Vagina (tissue), 2 donors: ENCODE measurements at regions not wholly inside any gene's neighbourhood (a gene's known extent, or its start where the extent isn't known, plus 50 kb on each side); places are given as distances from the start of the nearest gene placed in this dataset.

Experiments
- DNase-seq, 2 donors: peaks; one replicate each; pipeline ENCODE4 v3.0.0-alpha.2; 2017; ENCODE audit errors: extremely low spot score in 2 of 2
- H3K27ac ChIP-seq: fragments of 200-600 bp; sonication (generic); one replicate; pipeline ENCODE4 v1.5.1; 2019
- H3K27me3 ChIP-seq: fragments of 200-600 bp; sonication (generic); one replicate; pipeline ENCODE4 v1.5.1; 2019
- H3K36me3 ChIP-seq, 2 donors: fragments of 200-600 bp; sonication (generic); one replicate each; pipeline ENCODE4 v1.5.1; 2017 to 2019
- H3K4me1 ChIP-seq: fragments of 200-600 bp; sonication (generic); one replicate; pipeline ENCODE4 v1.5.1; 2019
- H3K4me3 ChIP-seq, 2 donors: fragments of 200-600 bp; sonication (generic); 1 replicate in 1 of 2; 2 replicates in 1 of 2; pipeline ENCODE4 v1.5.1; 2016 to 2019
- H3K9me3 ChIP-seq: fragments of 200-600 bp; sonication (generic); one replicate; pipeline ENCODE4 v1.5.1; 2019
- CTCF ChIP-seq, 3 experiments: fragments of 450-650 bp in 2 of 3; fragments of 200-600 bp in 1 of 3; sonication (generic) in 1 of 3; IDR thresholded peaks; one replicate each; pipeline ENCODE4 v1.5.1; 2017 to 2019; ENCODE audit warnings: antibody characterized with exemption in 3 of 3, mild to moderate bottlenecking in 2 of 3, moderate library complexity in 2 of 3
- POLR2A ChIP-seq, 2 donors: fragments of 450-650 bp; IDR thresholded peaks; one replicate each; pipeline ENCODE4 v1.6.1; 2017; ENCODE audit warnings: antibody characterized with exemption in 2 of 2, mild to moderate bottlenecking in 2 of 2, moderate library complexity in 2 of 2
- POLR2AphosphoS5 ChIP-seq, 2 donors: sonication (generic); formaldehyde crosslinking; IDR thresholded peaks; one replicate each; pipeline ENCODE4 v1.9.0; 2017; ENCODE audit warnings: antibody characterized with exemption in 2 of 2, mild to moderate bottlenecking in 2 of 2, low read depth in 1 of 2; ENCODE audit not compliant: insufficient read depth in 1 of 2
- intact Hi-C: fragments of 100-400 bp; cut with DNase I; formaldehyde crosslinking; loops from one replicate; pipeline ENCODE4 v1.15.1; 2023

- Histone ChIP-seq H3K27me3 (no peaks in the 10 kb centered on the region), H3K36me3 (no peaks in the 10 kb centered on the region), H3K27ac (no peak overlapping the region), H3K9me3 (no peaks in the 10 kb centered on the region), H3K4me1 (peaks cover 11% of the 10 kb centered on the region), H3K4me3 (no peak overlapping the region)
- intact Hi-C loops, result no loop called here
- DNase-seq, result peak in 1 of 2 donors; percentile 75
- TF ChIP-seq CTCF (IDR thresholded peaks at IDR 0.05), result no peak
- no peak for TF ChIP-seq POLR2AphosphoS5 (IDR thresholded peaks at IDR 0.05; ENCODE audit: insufficient read depth in 1 of 2, low read depth in 1 of 2)
- TF ChIP-seq POLR2A (IDR thresholded peaks at IDR 0.05), result no peak
Observed at GRCh38 chr2:217289907-217290280, 430.0 kb upstream of the TNP1 start.

GRCh38 chr2:217289177-217289906, 429.5 kb upstream of the TNP1 start:
- Histone ChIP-seq H3K27ac (no peak overlapping the region), H3K4me1 (peaks cover 11% of the 10 kb centered on the region), H3K4me3 (no peak overlapping the region), H3K36me3 (no peaks in the 10 kb centered on the region), H3K9me3 (no peaks in the 10 kb centered on the region), H3K27me3 (no peaks in the 10 kb centered on the region)
- TF ChIP-seq POLR2AphosphoS5 (IDR thresholded peaks at IDR 0.05; ENCODE audit: insufficient read depth in 1 of 2, low read depth in 1 of 2) (no peak), CTCF (IDR thresholded peaks at IDR 0.05) (no peak), POLR2A (IDR thresholded peaks at IDR 0.05) (no peak)
- no peak for DNase-seq
- intact Hi-C loops, result no loop called here

- no peaks in the 10 kb centered on the region for H3K36me3 ChIP-seq
- no peaks in the 10 kb centered on the region for H3K9me3 ChIP-seq
- no peak overlapping the region for H3K27ac ChIP-seq
- peak in 1 of 2 donors; percentile 37 for DNase-seq
- no peaks in the 10 kb centered on the region for H3K27me3 ChIP-seq
- intact Hi-C loops, result no loop called here
- no peak overlapping the region for H3K4me3 ChIP-seq
- TF ChIP-seq POLR2A (IDR thresholded peaks at IDR 0.05), result no peak
- TF ChIP-seq POLR2AphosphoS5 (IDR thresholded peaks at IDR 0.05; ENCODE audit: insufficient read depth in 1 of 2, low read depth in 1 of 2), result no peak
- TF ChIP-seq CTCF (IDR thresholded peaks at IDR 0.05), result no peak
- H3K4me1 ChIP-seq, result peaks cover 11% of the 10 kb centered on the region
Observed at GRCh38 chr2:217288472-217289063, 428.7 kb upstream of the TNP1 start.

GRCh38 chr2:217286833-217287232, 427.0 kb upstream of the TNP1 start:
- H3K4me3 ChIP-seq, result no peak overlapping the region
- no peaks in the 10 kb centered on the region for H3K9me3 ChIP-seq
- H3K4me1 ChIP-seq, result peaks cover 11% of the 10 kb centered on the region
- H3K27me3 ChIP-seq, result no peaks in the 10 kb centered on the region
- intact Hi-C loops, result no loop called here
- no peak overlapping the region for H3K27ac ChIP-seq
- H3K36me3 ChIP-seq, result no peaks in the 10 kb centered on the region
- DNase-seq, result no peak
- TF ChIP-seq POLR2AphosphoS5 (IDR thresholded peaks at IDR 0.05; ENCODE audit: insufficient read depth in 1 of 2, low read depth in 1 of 2) (no peak), POLR2A (IDR thresholded peaks at IDR 0.05) (no peak)

GRCh38 chr2:217285926-217286325, 426.1 kb upstream of the TNP1 start:
- no peak overlapping the region for H3K4me3 ChIP-seq
- H3K27me3 ChIP-seq, result no peaks in the 10 kb centered on the region
- no peaks in the 10 kb centered on the region for H3K36me3 ChIP-seq
- intact Hi-C loops, result no loop called here
- no peaks in the 10 kb centered on the region for H3K9me3 ChIP-seq
- H3K4me1 ChIP-seq, result peaks cover 11% of the 10 kb centered on the region
- no peak for TF ChIP-seq POLR2AphosphoS5 (IDR thresholded peaks at IDR 0.05; ENCODE audit: insufficient read depth in 1 of 2, low read depth in 1 of 2)
- TF ChIP-seq POLR2A (IDR thresholded peaks at IDR 0.05), result no peak
- no peak for TF ChIP-seq CTCF (IDR thresholded peaks at IDR 0.05)
- no peak overlapping the region for H3K27ac ChIP-seq
- DNase-seq, result no peak
